ENCODE measurements at regions not wholly inside any gene's neighbourhood (a gene's known extent, or its start where the extent isn't known, plus 50 kb on each side); places are given as distances from the start of the nearest gene placed in this dataset.

GRCh38 chr5:101932599-101932998 is 363.5 kb downstream of the SLCO4C1 start:
- Histone ChIP-seq H3K27me3 (replicated peaks in 1 of 4; ENCODE audit: control insufficient read depth in 3 of 4, extremely low read depth in 1 of 4, insufficient read depth in 3 of 4, low read length in 3 of 4) (no peaks in the 10 kb centered on the region), H3K79me1 (ENCODE audit: low read depth, low read length) (no peaks in the 10 kb centered on the region), H3K23me2 (ENCODE audit: low read depth, low read length) (no peaks in the 10 kb centered on the region), H2BK120ac (replicated peaks; ENCODE audit: low read depth, low read length) (no peak overlapping the region), H3K9ac (replicated peaks in 1 of 4; ENCODE audit: extremely low read depth in 1 of 4, low read depth in 3 of 4, low read length in 3 of 4) (no peak overlapping the region), H4K8ac (ENCODE audit: extremely low read depth, insufficient read depth, low read length) (no peak overlapping the region), H2AK5ac (ENCODE audit: low read depth, low read length) (no peak overlapping the region), H3K23ac (ENCODE audit: insufficient read length) (no peak overlapping the region), H3K56ac (replicated peaks; ENCODE audit: insufficient read length, low read depth, low read length) (no peak overlapping the region), H2BK5ac (ENCODE audit: low read depth, low read length) (no peak overlapping the region), H2BK15ac (ENCODE audit: low read length) (no peak overlapping the region), H3K27ac (ENCODE audit: low read depth, low read length) (no peak overlapping the region), H3K9me3 (ENCODE audit: insufficient read depth in 2 of 2, low read depth in 1 of 2, low read length in 1 of 2) (no peaks in the 10 kb centered on the region), H3K18ac (ENCODE audit: extremely low read depth, low read length) (no peak overlapping the region), H2BK12ac (ENCODE audit: low read depth, low read length) (no peak overlapping the region), H2BK20ac (ENCODE audit: low read length) (no peak overlapping the region), H3K4me1 (replicated peaks in 1 of 4; ENCODE audit: control insufficient read depth in 3 of 4, insufficient read depth in 4 of 4, low read length in 3 of 4) (no peaks in the 10 kb centered on the region), H4K5ac (ENCODE audit: insufficient read length, low read depth, low read length) (no peak overlapping the region), H4K91ac (replicated peaks; ENCODE audit: insufficient read length, low read length) (no peak overlapping the region), H3K36me3 (ENCODE audit: control insufficient read depth in 2 of 4, insufficient read depth in 4 of 4, low read length in 3 of 4) (no peaks in the 10 kb centered on the region), H2AFZ (ENCODE audit: low read length) (no peak overlapping the region), H3K4me3 (ENCODE audit: extremely low read depth in 1 of 4, insufficient read depth in 2 of 4, low read depth in 3 of 4, low read length in 4 of 4) (no peak overlapping the region), H3K4me2 (ENCODE audit: insufficient read depth in 1 of 2, low read depth in 2 of 2, low read length in 2 of 2) (no peak overlapping the region), H3K4ac (replicated peaks; ENCODE audit: insufficient read length, low read depth, low read length) (no peak overlapping the region), H3K14ac (ENCODE audit: insufficient read length) (no peak overlapping the region), H3K79me2 (ENCODE audit: control insufficient read depth in 1 of 2, insufficient read depth in 2 of 2, low read length in 2 of 2) (no peaks in the 10 kb centered on the region), H4K20me1 (replicated peaks in 1 of 2; ENCODE audit: control insufficient read depth in 1 of 2, insufficient read depth in 2 of 2, low read length in 2 of 2) (no peaks in the 10 kb centered on the region)
- whole genome bisulfite sequencing, 2 experiments (ENCODE audit: extremely low coverage in 1 of 2, insufficient coverage in 1 of 2, insufficient read length in 1 of 2, insufficient replicate concordance in 2 of 2, low coverage in 1 of 2, low lambda C conversion rate in 2 of 2, missing lambda C conversion rate in 1 of 2): 93% methylated on average over 3 of the region's 3 CpGs; no CpG with 5 or more reads in 1 of the 2 experiments
- ChIA-PET POLR2A (ENCODE audit: partially characterized antibody) (no interaction called here), CTCF (ENCODE audit: partially characterized antibody) (no interaction called here)
- FAIRE-seq (no peak), DNase-seq (ENCODE audit: low read depth in 1 of 2, low spot score in 2 of 2) (no peak)
- no peak for TF ChIP-seq JUN (IDR thresholded peaks at IDR 0.05; ENCODE audit: low read depth, low read length)

Data from H1 (cell line).